ENCODE measurements at regions not wholly inside any gene's neighbourhood (a gene's known extent, or its start where the extent isn't known, plus 50 kb on each side); places are given as distances from the start of the nearest gene placed in this dataset.

GRCh38 chr10:29788113-29788512 lies 153.3 kb upstream of the SVIL start:
- Histone ChIP-seq H2AFZ (ENCODE audit: low read depth, low read length) (no peak overlapping the region), H3K4me1 (replicated peaks in 1 of 2; ENCODE audit: control insufficient read depth in 2 of 2, insufficient read depth in 2 of 2, low read length in 2 of 2) (no peaks in the 10 kb centered on the region), H3K9me1 (ENCODE audit: control insufficient read depth, insufficient read depth, low read length) (no peaks in the 10 kb centered on the region), H3K9ac (ENCODE audit: insufficient read depth in 1 of 2, low read depth in 2 of 2, low read length in 2 of 2) (no peak overlapping the region), H3K27me3 (ENCODE audit: control insufficient read depth in 2 of 2, insufficient read depth in 2 of 2, low read length in 2 of 2) (peaks cover 0 to 2% of the 10 kb centered on the region in 2 experiments; a peak in 1 of 5 replicates), H3K27ac (ENCODE audit: extremely low read depth, low read depth, low read length) (no peak overlapping the region), H3K4me3 (no peak overlapping the region), H3K4me2 (ENCODE audit: insufficient read depth, low read length) (no peak overlapping the region), H3K36me3 (ENCODE audit: control insufficient read depth, insufficient read depth, low read length) (no peaks in the 10 kb centered on the region), H3K9me3 (replicated peaks; ENCODE audit: control insufficient read depth, insufficient read depth, low read depth, low read length) (no peaks in the 10 kb centered on the region), H4K20me1 (replicated peaks; ENCODE audit: control insufficient read depth, insufficient read depth, low read length) (no peaks in the 10 kb centered on the region; the same call in 1 of the 2 replicates), H3K79me2 (ENCODE audit: control insufficient read depth, insufficient read depth, low read length) (no peaks in the 10 kb centered on the region)
- no peak for FAIRE-seq
- ChIA-PET POLR2A (no interaction called here), CTCF (ENCODE audit: low intra/inter-chr PET ratio) (no interaction called here)
- BruUV-seq (replicated peaks) = no TSS peak
- no peak for DNase-seq (ENCODE audit: extremely low read depth in 1 of 4, low spot score in 3 of 4)
- intact Hi-C loops (cut with micrococcal nuclease) (no loop called here), in situ Hi-C loops (cut with MboI) (no loop called here)
- ATAC-seq = no peak
- WGBS (ENCODE audit: insufficient coverage, low coverage, missing lambda C conversion rate) = 0% methylated on average over 1 of the region's 1 CpG
- TF ChIP-seq ZNF134 (CRISPR knock-in tag; conservative IDR thresholded peaks at IDR 0.05) = no peak
- peak; percentile 36 for TF ChIP-seq RBM25 (IDR thresholded peaks at IDR 0.05; ENCODE audit: low read depth, low read length, severe bottlenecking)

DNA sequence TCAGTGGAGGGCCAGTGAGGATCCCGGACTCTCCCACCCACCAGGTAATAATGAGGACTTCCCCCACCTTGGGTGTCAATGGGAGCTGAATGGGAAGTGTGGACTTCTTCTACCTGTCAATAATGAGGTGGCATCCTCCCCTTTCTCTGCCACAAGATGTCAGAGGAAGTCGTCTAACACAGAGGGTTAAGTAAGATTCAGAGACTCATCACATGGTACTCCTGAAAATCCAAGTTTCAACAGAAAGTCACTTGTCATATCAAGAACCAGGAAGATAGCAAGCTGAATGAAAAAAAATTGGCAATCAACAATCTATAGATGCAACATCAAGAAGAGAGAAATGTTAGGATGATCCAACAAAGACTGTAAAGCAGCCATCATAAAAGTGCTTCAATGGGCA lies 150.9 kb upstream of the SVIL start:
- Histone ChIP-seq H3K9me3 (replicated peaks; ENCODE audit: control insufficient read depth, insufficient read depth, low read depth, low read length) (no peaks in the 10 kb centered on the region), H3K27me3 (ENCODE audit: control insufficient read depth in 2 of 2, insufficient read depth in 2 of 2, low read length in 2 of 2) (peaks cover 3 to 7% of the 10 kb centered on the region in 2 experiments; a peak in 3 of 5 replicates), H3K4me2 (ENCODE audit: insufficient read depth, low read length) (no peak overlapping the region), H3K4me1 (replicated peaks in 1 of 2; ENCODE audit: control insufficient read depth in 2 of 2, insufficient read depth in 2 of 2, low read length in 2 of 2) (no peaks in the 10 kb centered on the region), H3K9me1 (ENCODE audit: control insufficient read depth, insufficient read depth, low read length) (no peaks in the 10 kb centered on the region), H4K20me1 (replicated peaks; ENCODE audit: control insufficient read depth, insufficient read depth, low read length) (no peaks in the 10 kb centered on the region), H3K27ac (ENCODE audit: extremely low read depth, low read depth, low read length) (no peak overlapping the region), H2AFZ (ENCODE audit: low read depth, low read length) (no peak overlapping the region), H3K4me3 (no peak overlapping the region), H3K79me2 (ENCODE audit: control insufficient read depth, insufficient read depth, low read length) (no peaks in the 10 kb centered on the region), H3K9ac (ENCODE audit: insufficient read depth in 1 of 2, low read depth in 2 of 2, low read length in 2 of 2) (no peak overlapping the region), H3K36me3 (ENCODE audit: control insufficient read depth, insufficient read depth, low read length) (no peaks in the 10 kb centered on the region)
- 0% methylated on average over 2 of the region's 2 CpGs for WGBS (ENCODE audit: insufficient coverage, low coverage, missing lambda C conversion rate)
- DNase-seq (ENCODE audit: extremely low read depth in 1 of 4, low spot score in 3 of 4) = no peak
- no TSS peak for BruUV-seq (replicated peaks)
- FAIRE-seq = no peak
- intact Hi-C loops (cut with micrococcal nuclease) = no loop called here
- POLR2A ChIA-PET = no interaction called here
- CTCF ChIA-PET (ENCODE audit: low intra/inter-chr PET ratio) = no interaction called here
- TF ChIP-seq DMBX1 (CRISPR knock-in tag; IDR thresholded peaks at IDR 0.05; ENCODE audit: borderline replicate concordance) (no peak), CCNT2 (IDR thresholded peaks at IDR 0.05; ENCODE audit: borderline replicate concordance, extremely low read depth, insufficient read length, low read depth, low read length) (no peak), RBM34 (IDR thresholded peaks at IDR 0.05; ENCODE audit: borderline replicate concordance, insufficient read depth, low read length) (no peak)
- ATAC-seq = no peak
- in situ Hi-C loops (cut with MboI) = no loop called here

Measured in K562 (cell line).